DMS153 treated with DMSO at 0.1 percent for 48 hours (cell line): ENCODE measurements at regions not wholly inside any gene's neighbourhood (a gene's known extent, or its start where the extent isn't known, plus 50 kb on each side); places are given as distances from the start of the nearest gene placed in this dataset.

Experiments used
- DNase-seq: peaks from one replicate; lab custom pipeline; 2025; ENCODE audit not compliant: unreplicated experiment; lab: John Stamatoyannopoulos, UW

GRCh38 chr6:154561750-154562149 lies 51.3 kb upstream of the CNKSR3 start:
- no peak for DNase-seq

GRCh38 chr6:154565331-154565730 lies 54.8 kb upstream of the CNKSR3 start:
- no peak for DNase-seq

GRCh38 chr6:154566866-154567265 lies 56.4 kb upstream of the CNKSR3 start:
- DNase-seq = no peak

GRCh38 chr6:154567695-154568220 lies 57.3 kb upstream of the CNKSR3 start:
- peak; percentile 93 for DNase-seq

GRCh38 chr6:154569156-154569862 lies 58.8 kb upstream of the CNKSR3 start:
- DNase-seq = no peak

- DNase-seq = no peak
Measured at GRCh38 chr6:154570505-154570904, 60.0 kb upstream of the CNKSR3 start.

- DNase-seq = no peak
Measured at GRCh38 chr6:154572556-154572955, 62.1 kb upstream of the CNKSR3 start.

- no peak for DNase-seq
Measured at GRCh38 chr6:154578004-154578559, 67.6 kb upstream of the CNKSR3 start.

- DNase-seq = no peak
Measured at GRCh38 chr6:154579046-154579445, 68.6 kb upstream of the CNKSR3 start.

GRCh38 chr6:154579485-154579884 lies 69.0 kb upstream of the CNKSR3 start:
- DNase-seq = no peak

GRCh38 chr6:154580397-154581135 lies 70.1 kb upstream of the CNKSR3 start:
- no peak for DNase-seq

GRCh38 chr6:154582696-154583095 lies 72.2 kb upstream of the CNKSR3 start:
- no peak for DNase-seq

GRCh38 chr6:154583546-154584188 lies 73.2 kb upstream of the CNKSR3 start:
- DNase-seq = no peak

- peak; percentile 86 for DNase-seq
Measured at GRCh38 chr6:154590756-154591155, 80.3 kb upstream of the CNKSR3 start.

- DNase-seq = no peak
Measured at GRCh38 chr6:154591234-154591633, 80.7 kb upstream of the CNKSR3 start.

GRCh38 chr6:154592199-154592860 lies 81.8 kb upstream of the CNKSR3 start:
- no peak for DNase-seq

- peak; percentile 50 for DNase-seq
Measured at GRCh38 chr6:154593122-154593521, 82.6 kb upstream of the CNKSR3 start.

- DNase-seq = no peak
Measured at GRCh38 chr6:154594496-154595198, 84.2 kb upstream of the CNKSR3 start.

GRCh38 chr6:154595538-154595937 lies 85.1 kb upstream of the CNKSR3 start:
- no peak for DNase-seq

GRCh38 chr6:154596009-154596408 lies 85.5 kb upstream of the CNKSR3 start:
- DNase-seq = no peak
